Neural progenitor cell (in vitro differentiated cells): ENCODE measurements at regions not wholly inside any gene's neighbourhood (a gene's known extent, or its start where the extent isn't known, plus 50 kb on each side); places are given as distances from the start of the nearest gene placed in this dataset.

Experiments
- EZH2 ChIP-seq: fragments of 200-600 bp; sonication (generic); IDR thresholded peaks from 2 replicates; pipeline ENCODE4 v1.6.1; 2017; ENCODE audit warnings: antibody characterized with exemption, mild to moderate bottlenecking, moderate library complexity
- TF ChIP-seq, protein P1 (sequence below): fragments of 200-600 bp; sonication (generic); IDR thresholded peaks from 2 replicates; pipeline ENCODE4 v1.5.1; 2017; ENCODE audit warnings: antibody characterized with exemption, mild to moderate bottlenecking

DNA sequence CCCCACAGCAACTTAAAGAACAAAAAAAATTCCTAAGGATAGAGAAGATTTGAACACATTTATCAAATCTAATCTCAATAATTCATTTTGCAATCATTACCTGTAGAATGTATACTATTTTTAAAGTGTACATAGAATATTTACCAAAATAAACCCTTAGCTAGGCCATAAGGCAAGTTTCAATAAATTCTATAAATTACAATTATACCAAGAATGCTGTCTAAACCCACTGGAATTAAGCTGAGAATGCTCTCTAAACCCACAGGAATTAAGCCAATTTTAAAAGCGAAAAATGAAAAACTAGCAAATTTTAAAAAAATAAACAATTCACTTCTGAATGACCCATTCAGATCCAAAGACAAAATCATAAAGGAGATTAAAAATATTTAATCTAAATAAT is 540.4 kb upstream of the NBEA start:
- no peak for TF ChIP-seq EZH2
- TF ChIP-seq, protein P1, sequence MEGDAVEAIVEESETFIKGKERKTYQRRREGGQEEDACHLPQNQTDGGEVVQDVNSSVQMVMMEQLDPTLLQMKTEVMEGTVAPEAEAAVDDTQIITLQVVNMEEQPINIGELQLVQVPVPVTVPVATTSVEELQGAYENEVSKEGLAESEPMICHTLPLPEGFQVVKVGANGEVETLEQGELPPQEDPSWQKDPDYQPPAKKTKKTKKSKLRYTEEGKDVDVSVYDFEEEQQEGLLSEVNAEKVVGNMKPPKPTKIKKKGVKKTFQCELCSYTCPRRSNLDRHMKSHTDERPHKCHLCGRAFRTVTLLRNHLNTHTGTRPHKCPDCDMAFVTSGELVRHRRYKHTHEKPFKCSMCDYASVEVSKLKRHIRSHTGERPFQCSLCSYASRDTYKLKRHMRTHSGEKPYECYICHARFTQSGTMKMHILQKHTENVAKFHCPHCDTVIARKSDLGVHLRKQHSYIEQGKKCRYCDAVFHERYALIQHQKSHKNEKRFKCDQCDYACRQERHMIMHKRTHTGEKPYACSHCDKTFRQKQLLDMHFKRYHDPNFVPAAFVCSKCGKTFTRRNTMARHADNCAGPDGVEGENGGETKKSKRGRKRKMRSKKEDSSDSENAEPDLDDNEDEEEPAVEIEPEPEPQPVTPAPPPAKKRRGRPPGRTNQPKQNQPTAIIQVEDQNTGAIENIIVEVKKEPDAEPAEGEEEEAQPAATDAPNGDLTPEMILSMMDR: no peak
